ENCODE measurements at regions not wholly inside any gene's neighbourhood (a gene's known extent, or its start where the extent isn't known, plus 50 kb on each side); places are given as distances from the start of the nearest gene placed in this dataset.

DNA sequence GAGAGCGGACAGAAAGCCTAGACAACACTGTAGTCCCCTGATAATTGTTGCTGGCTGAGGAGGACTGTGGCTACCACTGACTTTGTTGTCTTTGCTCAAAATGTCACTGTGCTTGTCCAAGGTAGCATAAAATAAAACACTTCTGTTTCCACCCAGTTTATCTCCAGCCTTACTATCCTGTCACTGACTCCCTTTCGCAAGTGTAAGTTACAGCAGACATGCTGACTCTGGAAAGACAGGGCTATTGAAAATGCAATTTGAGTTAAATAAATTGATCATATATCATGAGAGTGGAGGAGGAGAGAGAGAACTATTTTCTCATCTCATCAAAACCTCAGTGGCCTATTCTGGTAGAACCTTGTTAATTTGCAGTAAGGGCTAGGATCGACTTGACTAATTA lies 138.0 kb upstream of the KIRREL3 start (continued):
- TF ChIP-seq, protein P1, sequence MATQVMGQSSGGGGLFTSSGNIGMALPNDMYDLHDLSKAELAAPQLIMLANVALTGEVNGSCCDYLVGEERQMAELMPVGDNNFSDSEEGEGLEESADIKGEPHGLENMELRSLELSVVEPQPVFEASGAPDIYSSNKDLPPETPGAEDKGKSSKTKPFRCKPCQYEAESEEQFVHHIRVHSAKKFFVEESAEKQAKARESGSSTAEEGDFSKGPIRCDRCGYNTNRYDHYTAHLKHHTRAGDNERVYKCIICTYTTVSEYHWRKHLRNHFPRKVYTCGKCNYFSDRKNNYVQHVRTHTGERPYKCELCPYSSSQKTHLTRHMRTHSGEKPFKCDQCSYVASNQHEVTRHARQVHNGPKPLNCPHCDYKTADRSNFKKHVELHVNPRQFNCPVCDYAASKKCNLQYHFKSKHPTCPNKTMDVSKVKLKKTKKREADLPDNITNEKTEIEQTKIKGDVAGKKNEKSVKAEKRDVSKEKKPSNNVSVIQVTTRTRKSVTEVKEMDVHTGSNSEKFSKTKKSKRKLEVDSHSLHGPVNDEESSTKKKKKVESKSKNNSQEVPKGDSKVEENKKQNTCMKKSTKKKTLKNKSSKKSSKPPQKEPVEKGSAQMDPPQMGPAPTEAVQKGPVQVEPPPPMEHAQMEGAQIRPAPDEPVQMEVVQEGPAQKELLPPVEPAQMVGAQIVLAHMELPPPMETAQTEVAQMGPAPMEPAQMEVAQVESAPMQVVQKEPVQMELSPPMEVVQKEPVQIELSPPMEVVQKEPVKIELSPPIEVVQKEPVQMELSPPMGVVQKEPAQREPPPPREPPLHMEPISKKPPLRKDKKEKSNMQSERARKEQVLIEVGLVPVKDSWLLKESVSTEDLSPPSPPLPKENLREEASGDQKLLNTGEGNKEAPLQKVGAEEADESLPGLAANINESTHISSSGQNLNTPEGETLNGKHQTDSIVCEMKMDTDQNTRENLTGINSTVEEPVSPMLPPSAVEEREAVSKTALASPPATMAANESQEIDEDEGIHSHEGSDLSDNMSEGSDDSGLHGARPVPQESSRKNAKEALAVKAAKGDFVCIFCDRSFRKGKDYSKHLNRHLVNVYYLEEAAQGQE (IDR thresholded peaks at IDR 0.05; ENCODE audit: unreplicated experiment) = no peak
- TF ChIP-seq, protein P2, sequence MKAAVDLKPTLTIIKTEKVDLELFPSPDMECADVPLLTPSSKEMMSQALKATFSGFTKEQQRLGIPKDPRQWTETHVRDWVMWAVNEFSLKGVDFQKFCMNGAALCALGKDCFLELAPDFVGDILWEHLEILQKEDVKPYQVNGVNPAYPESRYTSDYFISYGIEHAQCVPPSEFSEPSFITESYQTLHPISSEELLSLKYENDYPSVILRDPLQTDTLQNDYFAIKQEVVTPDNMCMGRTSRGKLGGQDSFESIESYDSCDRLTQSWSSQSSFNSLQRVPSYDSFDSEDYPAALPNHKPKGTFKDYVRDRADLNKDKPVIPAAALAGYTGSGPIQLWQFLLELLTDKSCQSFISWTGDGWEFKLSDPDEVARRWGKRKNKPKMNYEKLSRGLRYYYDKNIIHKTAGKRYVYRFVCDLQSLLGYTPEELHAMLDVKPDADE (IDR thresholded peaks at IDR 0.05) = no peak
- no peak for TF ChIP-seq EZH2 (IDR thresholded peaks at IDR 0.05; ENCODE audit: low read depth, unreplicated experiment)
- TF ChIP-seq, protein P3, sequence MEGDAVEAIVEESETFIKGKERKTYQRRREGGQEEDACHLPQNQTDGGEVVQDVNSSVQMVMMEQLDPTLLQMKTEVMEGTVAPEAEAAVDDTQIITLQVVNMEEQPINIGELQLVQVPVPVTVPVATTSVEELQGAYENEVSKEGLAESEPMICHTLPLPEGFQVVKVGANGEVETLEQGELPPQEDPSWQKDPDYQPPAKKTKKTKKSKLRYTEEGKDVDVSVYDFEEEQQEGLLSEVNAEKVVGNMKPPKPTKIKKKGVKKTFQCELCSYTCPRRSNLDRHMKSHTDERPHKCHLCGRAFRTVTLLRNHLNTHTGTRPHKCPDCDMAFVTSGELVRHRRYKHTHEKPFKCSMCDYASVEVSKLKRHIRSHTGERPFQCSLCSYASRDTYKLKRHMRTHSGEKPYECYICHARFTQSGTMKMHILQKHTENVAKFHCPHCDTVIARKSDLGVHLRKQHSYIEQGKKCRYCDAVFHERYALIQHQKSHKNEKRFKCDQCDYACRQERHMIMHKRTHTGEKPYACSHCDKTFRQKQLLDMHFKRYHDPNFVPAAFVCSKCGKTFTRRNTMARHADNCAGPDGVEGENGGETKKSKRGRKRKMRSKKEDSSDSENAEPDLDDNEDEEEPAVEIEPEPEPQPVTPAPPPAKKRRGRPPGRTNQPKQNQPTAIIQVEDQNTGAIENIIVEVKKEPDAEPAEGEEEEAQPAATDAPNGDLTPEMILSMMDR (conservative IDR thresholded peaks at IDR 0.05; ENCODE audit: low read depth in 2 of 2) = no peak

DNA sequence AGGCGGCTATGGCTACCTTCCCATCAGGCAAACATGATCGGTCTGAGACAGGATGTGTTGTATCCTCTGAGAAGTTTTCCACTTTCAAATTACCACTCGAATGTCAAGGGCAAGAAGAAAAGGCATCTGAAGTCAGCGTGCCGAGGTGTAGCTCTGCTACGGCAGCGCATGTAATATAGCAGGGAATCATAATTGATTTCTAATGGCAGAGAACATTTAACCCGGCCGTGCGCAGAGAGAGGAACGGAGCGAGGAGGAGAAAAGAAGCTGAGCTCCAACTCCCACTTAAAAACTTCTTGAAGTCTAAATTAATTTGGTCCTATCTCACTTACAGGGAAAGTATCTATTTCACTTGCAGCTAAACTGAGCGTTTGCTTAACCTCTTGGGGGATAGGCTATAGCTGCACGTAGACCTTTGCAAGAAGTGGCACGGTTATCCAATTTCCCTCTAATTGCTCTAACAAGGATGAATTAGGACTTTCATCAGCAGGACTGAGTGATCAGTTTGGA lies 137.3 kb upstream of the KIRREL3 start:
- Histone ChIP-seq H3F3A (replicated peaks; ENCODE audit: low read depth) (no peaks in the 10 kb centered on the region), H3K4me2 (no peak overlapping the region), H4K20me1 (replicated peaks; ENCODE audit: insufficient read depth) (no peaks in the 10 kb centered on the region), H3K36me3 (ENCODE audit: insufficient read depth) (no peaks in the 10 kb centered on the region), H3K79me2 (replicated peaks; ENCODE audit: insufficient read depth) (no peaks in the 10 kb centered on the region), H2AFZ (no peak overlapping the region), H3K9me2 (ENCODE audit: insufficient read depth) (peaks cover 9% of the 10 kb centered on the region), H3K4me1 (ENCODE audit: insufficient read depth) (peaks cover 3% of the 10 kb centered on the region; the same call in 1 of the 2 replicates), H3K4me3 (no peak overlapping the region), H3K27me3 (ENCODE audit: insufficient read depth) (no peaks in the 10 kb centered on the region), H3K27ac (ENCODE audit: low read depth) (no peak overlapping the region)
- H3K27me3 Mint-ChIP-seq (ENCODE audit: insufficient read depth, low read depth, poor library complexity) = peaks cover 2% of the 10 kb centered on the region
- no peak overlapping the region for H3K27ac Mint-ChIP-seq
- peaks cover 7% of the 10 kb centered on the region; the same call in 2 of the 3 replicates for H3K4me1 Mint-ChIP-seq
- DNase-seq (ENCODE audit: low spot score) = no peak
- no peaks in the 10 kb centered on the region; the same call in 2 of the 3 replicates for H3K36me3 Mint-ChIP-seq (ENCODE audit: low read depth)
- no peaks in the 10 kb centered on the region for H3K9me3 Mint-ChIP-seq
- no peak for ATAC-seq
- H3K4me3 Mint-ChIP-seq = no peak overlapping the region
- no peak for TF ChIP-seq NANOG (IDR thresholded peaks at IDR 0.05; ENCODE audit: borderline replicate concordance)
- no peak for TF ChIP-seq STAT1 (IDR thresholded peaks at IDR 0.05; ENCODE audit: unreplicated experiment)
- TF ChIP-seq ZNF114 (CRISPR knock-in tag; IDR thresholded peaks at IDR 0.05) = no peak
- TF ChIP-seq, protein P1 (IDR thresholded peaks at IDR 0.05; ENCODE audit: unreplicated experiment) = no peak
- no peak for TF ChIP-seq JUNB (IDR thresholded peaks at IDR 0.05; ENCODE audit: unreplicated experiment)
- TF ChIP-seq ZNF331 (CRISPR knock-in tag; IDR thresholded peaks at IDR 0.05; ENCODE audit: low read depth) = no peak
- TF ChIP-seq CREB1 (CRISPR knock-in tag; IDR thresholded peaks at IDR 0.05; ENCODE audit: low read depth) = no peak
- TF ChIP-seq POLR2AphosphoS5 (IDR thresholded peaks at IDR 0.05; ENCODE audit: low read depth) = no peak
- TF ChIP-seq, protein P3 (conservative IDR thresholded peaks at IDR 0.05; ENCODE audit: low read depth in 2 of 2) = no peak
- TF ChIP-seq EZH2 (IDR thresholded peaks at IDR 0.05; ENCODE audit: low read depth, unreplicated experiment) = no peak
- no peak for TF ChIP-seq EZH2phosphoT487 (IDR thresholded peaks at IDR 0.05; ENCODE audit: unreplicated experiment)

Measured in GM23338 (cell line).